Activated CD4-positive, alpha-beta memory T cell treated with anti-CD3 and anti-CD28 coated beads for 36 hours (primary cell): ENCODE measurements at regions not wholly inside any gene's neighbourhood (a gene's known extent, or its start where the extent isn't known, plus 50 kb on each side); places are given as distances from the start of the nearest gene placed in this dataset.

Experiments used
- CTCF ChIA-PET: fragments of 350-600 bp; sonication (Branson Sonifier 250); formaldehyde crosslinking; loops from one replicate; lab custom pipeline; 2021; ENCODE audit warnings: antibody characterized with exemption, inconsistent platforms; lab: Charles Lee
- POLR2A ChIA-PET: fragments of 350-600 bp; sonication (Branson Sonifier 250); formaldehyde crosslinking; loops from one replicate; lab custom pipeline; 2021; ENCODE audit warnings: antibody characterized with exemption; lab: Charles Lee
- DNase-seq: peaks from one replicate; pipeline ENCODE4 v3.0.0-alpha.2; 2020
- H3K27ac Mint-ChIP-seq: one replicate; pipeline ENCODE4 v1.8.0; 2021; ENCODE audit warnings: mixed read lengths
- H3K27me3 Mint-ChIP-seq: one replicate; pipeline ENCODE4 v1.8.0; 2021; ENCODE audit warnings: mixed read lengths
- H3K36me3 Mint-ChIP-seq: one replicate; pipeline ENCODE4 v1.8.0; 2021; ENCODE audit warnings: mixed read lengths
- H3K4me1 Mint-ChIP-seq: one replicate; pipeline ENCODE4 v1.8.0; 2021; ENCODE audit warnings: low read depth, mixed read lengths
- H3K4me3 Mint-ChIP-seq: one replicate; pipeline ENCODE4 v1.8.0; 2021; ENCODE audit warnings: mild to moderate bottlenecking, mixed read lengths
- H3K9me3 Mint-ChIP-seq: one replicate; pipeline ENCODE4 v1.8.0; 2021; ENCODE audit warnings: mixed read lengths
- intact Hi-C: fragments of 100-400 bp; cut with micrococcal nuclease; formaldehyde crosslinking; loops from one replicate; pipeline ENCODE4 v1.15.1; 2023

GRCh38 chr18:4589056-4589800, 134.1 kb upstream of the DLGAP1 start:
- Mint-ChIP-seq H3K27me3 (no peaks in the 10 kb centered on the region), H3K27ac (no peak overlapping the region), H3K36me3 (no peaks in the 10 kb centered on the region), H3K9me3 (peaks cover 9% of the 10 kb centered on the region), H3K4me1 (no peaks in the 10 kb centered on the region), H3K4me3 (no peak overlapping the region)
- intact Hi-C loops = no loop called here
- ChIA-PET CTCF (interaction anchor here (0.7 kb wide), 1 partner anchor 36 kb away, joined by 4 read pairs; no protein-coding TSS in a partner anchor), POLR2A (no interaction called here)
- no peak for DNase-seq

- DNase-seq = no peak
- CTCF ChIA-PET = no interaction called here
- Mint-ChIP-seq H3K4me1 (no peaks in the 10 kb centered on the region), H3K4me3 (no peak overlapping the region), H3K9me3 (peaks cover 13% of the 10 kb centered on the region), H3K27ac (no peak overlapping the region), H3K27me3 (no peaks in the 10 kb centered on the region), H3K36me3 (no peaks in the 10 kb centered on the region)
- intact Hi-C loops = no loop called here
- POLR2A ChIA-PET = no interaction called here
Measured at GRCh38 chr18:4587204-4587603, 132.1 kb upstream of the DLGAP1 start.

- ChIA-PET CTCF (no interaction called here), POLR2A (no interaction called here)
- no peak overlapping the region for H3K4me3 Mint-ChIP-seq
- peaks cover 13% of the 10 kb centered on the region for H3K9me3 Mint-ChIP-seq
- H3K4me1 Mint-ChIP-seq = no peaks in the 10 kb centered on the region
- no peaks in the 10 kb centered on the region for H3K36me3 Mint-ChIP-seq
- no peak for DNase-seq
- no peaks in the 10 kb centered on the region for H3K27me3 Mint-ChIP-seq
- no peak overlapping the region for H3K27ac Mint-ChIP-seq
- intact Hi-C loops = no loop called here
Measured at GRCh38 chr18:4586731-4587130, 131.6 kb upstream of the DLGAP1 start.

GRCh38 chr18:4582431-4583335, 127.6 kb upstream of the DLGAP1 start:
- POLR2A ChIA-PET = no interaction called here
- intact Hi-C loops = no loop called here
- Mint-ChIP-seq H3K27me3 (no peaks in the 10 kb centered on the region), H3K4me1 (no peaks in the 10 kb centered on the region), H3K36me3 (no peaks in the 10 kb centered on the region), H3K4me3 (no peak overlapping the region), H3K27ac (no peak overlapping the region), H3K9me3 (peaks cover 22% of the 10 kb centered on the region)
- DNase-seq = no peak
- CTCF ChIA-PET = no interaction called here

- Mint-ChIP-seq H3K9me3 (peaks cover 29% of the 10 kb centered on the region), H3K4me3 (no peak overlapping the region), H3K27ac (no peak overlapping the region), H3K4me1 (no peaks in the 10 kb centered on the region), H3K27me3 (no peaks in the 10 kb centered on the region), H3K36me3 (no peaks in the 10 kb centered on the region)
- DNase-seq = no peak
- CTCF ChIA-PET = no interaction called here
- POLR2A ChIA-PET = no interaction called here
- intact Hi-C loops = no loop called here
Measured at GRCh38 chr18:4581966-4582365, 126.9 kb upstream of the DLGAP1 start.

- intact Hi-C loops = no loop called here
- ChIA-PET CTCF (no interaction called here), POLR2A (no interaction called here)
- Mint-ChIP-seq H3K27me3 (no peaks in the 10 kb centered on the region), H3K9me3 (peaks cover 44% of the 10 kb centered on the region), H3K4me3 (no peak overlapping the region), H3K27ac (no peak overlapping the region), H3K4me1 (no peaks in the 10 kb centered on the region), H3K36me3 (no peaks in the 10 kb centered on the region)
- DNase-seq = no peak
Measured at GRCh38 chr18:4578449-4578848, 123.3 kb upstream of the DLGAP1 start.

GRCh38 chr18:4573735-4574134, 118.6 kb upstream of the DLGAP1 start:
- DNase-seq = no peak
- CTCF ChIA-PET = no interaction called here
- intact Hi-C loops = no loop called here
- POLR2A ChIA-PET = no interaction called here
- no peaks in the 10 kb centered on the region for H3K4me1 Mint-ChIP-seq
- H3K9me3 Mint-ChIP-seq = peaks cover 52% of the 10 kb centered on the region
- H3K4me3 Mint-ChIP-seq = no peak overlapping the region
- no peak overlapping the region for H3K27ac Mint-ChIP-seq
- H3K27me3 Mint-ChIP-seq = no peaks in the 10 kb centered on the region
- H3K36me3 Mint-ChIP-seq = no peaks in the 10 kb centered on the region

GRCh38 chr18:4557502-4557901, 102.4 kb upstream of the DLGAP1 start:
- Mint-ChIP-seq H3K4me1 (no peaks in the 10 kb centered on the region), H3K27ac (no peak overlapping the region), H3K4me3 (no peak overlapping the region), H3K27me3 (no peaks in the 10 kb centered on the region), H3K9me3 (peaks cover 6% of the 10 kb centered on the region), H3K36me3 (no peaks in the 10 kb centered on the region)
- ChIA-PET CTCF (no interaction called here), POLR2A (no interaction called here)
- intact Hi-C loops = no loop called here
- no peak for DNase-seq

GRCh38 chr18:4551001-4551360, 95.9 kb upstream of the DLGAP1 start:
- Mint-ChIP-seq H3K4me1 (no peaks in the 10 kb centered on the region), H3K36me3 (no peaks in the 10 kb centered on the region), H3K4me3 (no peak overlapping the region), H3K27me3 (no peaks in the 10 kb centered on the region), H3K27ac (no peak overlapping the region), H3K9me3 (peaks cover 3% of the 10 kb centered on the region)
- ChIA-PET CTCF (no interaction called here), POLR2A (no interaction called here)
- intact Hi-C loops = no loop called here
- DNase-seq = no peak

- ChIA-PET CTCF (no interaction called here), POLR2A (no interaction called here)
- no peak overlapping the region for H3K27ac Mint-ChIP-seq
- DNase-seq = no peak
- H3K36me3 Mint-ChIP-seq = no peaks in the 10 kb centered on the region
- intact Hi-C loops = no loop called here
- H3K27me3 Mint-ChIP-seq = no peaks in the 10 kb centered on the region
- peaks cover 3% of the 10 kb centered on the region for H3K9me3 Mint-ChIP-seq
- no peaks in the 10 kb centered on the region for H3K4me1 Mint-ChIP-seq
- H3K4me3 Mint-ChIP-seq = no peak overlapping the region
Measured at GRCh38 chr18:4549164-4549872, 94.2 kb upstream of the DLGAP1 start.

GRCh38 chr18:4547126-4547525, 92.0 kb upstream of the DLGAP1 start:
- DNase-seq = no peak
- Mint-ChIP-seq H3K27ac (no peak overlapping the region), H3K4me1 (no peaks in the 10 kb centered on the region), H3K27me3 (no peaks in the 10 kb centered on the region), H3K36me3 (no peaks in the 10 kb centered on the region), H3K9me3 (peaks cover 3% of the 10 kb centered on the region), H3K4me3 (no peak overlapping the region)
- ChIA-PET POLR2A (no interaction called here), CTCF (no interaction called here)
- intact Hi-C loops = no loop called here

GRCh38 chr18:4544142-4544541, 89.0 kb upstream of the DLGAP1 start:
- Mint-ChIP-seq H3K4me3 (no peak overlapping the region), H3K4me1 (no peaks in the 10 kb centered on the region), H3K9me3 (peaks cover 5% of the 10 kb centered on the region), H3K27me3 (no peaks in the 10 kb centered on the region), H3K27ac (no peak overlapping the region), H3K36me3 (no peaks in the 10 kb centered on the region)
- intact Hi-C loops = no loop called here
- no peak for DNase-seq
- CTCF ChIA-PET = no interaction called here
- POLR2A ChIA-PET = no interaction called here
